T-helper 1 cell treated with Interleukin-12 subunit alpha and Interleukin-12 subunit beta and Interleukin-4 antibody, amounts not matched to agents 30 ng/mL and 1 ng/mL, for 36 hours (primary cell): ENCODE measurements at regions not wholly inside any gene's neighbourhood (a gene's known extent, or its start where the extent isn't known, plus 50 kb on each side); places are given as distances from the start of the nearest gene placed in this dataset.
"Not testable (repeated sequence)": the region's sequence is repeated elsewhere in the genome, so short reads cannot be mapped to it uniquely, and the experiment has no call there.

Experiments
- intact Hi-C: fragments of 100-400 bp; cut with micrococcal nuclease; formaldehyde crosslinking; loops from one replicate; pipeline ENCODE4 v1.15.1; 2024

GRCh38 chr3:8301977-8302735, 199.5 kb upstream of the LMCD1 start:
- intact Hi-C loops, result loop anchor here (1.0 kb wide), 1 partner anchor 115 kb away; no protein-coding TSS in a partner anchor

- intact Hi-C loops, result no loop called here
Observed at GRCh38 chr3:8303466-8303865, 198.2 kb upstream of the LMCD1 start.

GRCh38 chr3:8305371-8305770, 196.3 kb upstream of the LMCD1 start:
- intact Hi-C loops, result no loop called here

- intact Hi-C loops, result no loop called here
Observed at GRCh38 chr3:8307545-8308110, 194.0 kb upstream of the LMCD1 start.

GRCh38 chr3:8311321-8311720, 190.3 kb upstream of the LMCD1 start:
- intact Hi-C loops, result no loop called here

- intact Hi-C loops, result no loop called here
Observed at GRCh38 chr3:8312685-8313084, 188.9 kb upstream of the LMCD1 start.

- intact Hi-C loops, result no loop called here
Observed at GRCh38 chr3:8313560-8314267, 187.9 kb upstream of the LMCD1 start.

- intact Hi-C loops, result not testable (repeated sequence)
Observed at GRCh38 chr3:8315526-8315925, 186.1 kb upstream of the LMCD1 start.

- intact Hi-C loops, result no loop called here
Observed at GRCh38 chr3:8317661-8318649, 183.7 kb upstream of the LMCD1 start.

- intact Hi-C loops, result no loop called here
Observed at GRCh38 chr3:8319935-8320634, 181.5 kb upstream of the LMCD1 start.

GRCh38 chr3:8320711-8321458, 180.7 kb upstream of the LMCD1 start:
- intact Hi-C loops, result no loop called here

GRCh38 chr3:8324747-8325146, 176.9 kb upstream of the LMCD1 start:
- intact Hi-C loops, result loop anchor here (1.0 kb wide), 1 partner anchor 93 kb away; no protein-coding TSS in a partner anchor

- intact Hi-C loops, result no loop called here
Observed at GRCh38 chr3:8325306-8325705, 176.3 kb upstream of the LMCD1 start.

GRCh38 chr3:8325833-8326232, 175.8 kb upstream of the LMCD1 start:
- intact Hi-C loops, result not testable (repeated sequence)

GRCh38 chr3:8327739-8328138, 173.9 kb upstream of the LMCD1 start:
- intact Hi-C loops, result no loop called here

GRCh38 chr3:8328967-8329366, 172.7 kb upstream of the LMCD1 start:
- intact Hi-C loops, result no loop called here

- intact Hi-C loops, result no loop called here
Observed at GRCh38 chr3:8329598-8329997, 172.0 kb upstream of the LMCD1 start.

GRCh38 chr3:8336456-8336855, 165.2 kb upstream of the LMCD1 start:
- intact Hi-C loops, result no loop called here

GRCh38 chr3:8338424-8338823, 163.2 kb upstream of the LMCD1 start:
- intact Hi-C loops, result no loop called here

GRCh38 chr3:8341821-8342247, 159.8 kb upstream of the LMCD1 start:
- intact Hi-C loops, result loop anchor here (2.0 kb wide), 1 partner anchor 15 kb away; no protein-coding TSS in a partner anchor
